ENCODE measurements at regions not wholly inside any gene's neighbourhood (a gene's known extent, or its start where the extent isn't known, plus 50 kb on each side); places are given as distances from the start of the nearest gene placed in this dataset.
"Not testable (repeated sequence)": the region's sequence is repeated elsewhere in the genome, so short reads cannot be mapped to it uniquely, and the experiment has no call there.

DNA sequence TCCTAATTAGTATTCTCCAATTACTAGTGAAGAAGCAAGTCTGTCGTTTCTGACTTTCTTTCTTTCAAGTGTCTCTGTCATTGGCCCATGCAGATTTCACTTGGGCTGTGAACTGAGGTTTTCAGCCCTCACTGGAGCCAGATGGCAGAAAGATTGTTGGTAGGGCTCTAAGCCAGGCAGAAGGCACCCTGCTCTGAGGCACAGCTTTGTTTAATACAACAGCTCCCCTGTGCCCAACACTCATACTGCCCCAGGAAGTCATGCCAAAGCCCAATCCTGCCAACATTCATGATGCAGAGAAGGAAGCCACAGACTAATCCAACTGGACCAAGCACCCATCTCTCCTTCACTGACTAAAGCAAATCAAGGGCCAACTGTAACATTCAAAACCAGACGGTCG, 117.1 kb upstream of the FRG1 start:
- no peak for DNase-seq (ENCODE audit: low read depth in 2 of 2)

- no peak for DNase-seq (ENCODE audit: low read depth in 2 of 2)
Observed at GRCh38 chr4:189825466-189825865, 115.2 kb upstream of the FRG1 start.

DNA sequence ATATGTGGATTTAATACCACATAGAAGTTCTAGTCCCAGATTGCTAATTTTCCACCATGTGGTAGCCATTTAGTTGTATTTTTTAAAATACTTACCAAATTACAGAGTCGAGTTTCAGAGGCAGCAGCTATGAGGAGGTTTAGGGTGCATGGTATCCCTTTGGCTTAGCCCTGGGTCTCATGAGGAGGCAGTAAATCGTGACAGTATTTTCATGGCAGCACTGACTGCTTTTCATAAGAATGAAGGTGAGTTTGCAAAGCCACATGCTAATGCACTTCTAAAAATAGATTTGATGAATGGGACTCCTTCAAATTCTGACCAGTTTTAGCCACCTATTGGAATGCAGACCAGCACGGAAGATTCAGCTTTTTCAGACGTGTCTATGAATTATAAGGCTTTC, 114.0 kb upstream of the FRG1 start:
- DNase-seq (ENCODE audit: low read depth in 2 of 2) = no peak

- no peak for DNase-seq (ENCODE audit: low read depth in 2 of 2)
Observed at GRCh38 chr4:189828081-189828697, 112.5 kb upstream of the FRG1 start.

DNA sequence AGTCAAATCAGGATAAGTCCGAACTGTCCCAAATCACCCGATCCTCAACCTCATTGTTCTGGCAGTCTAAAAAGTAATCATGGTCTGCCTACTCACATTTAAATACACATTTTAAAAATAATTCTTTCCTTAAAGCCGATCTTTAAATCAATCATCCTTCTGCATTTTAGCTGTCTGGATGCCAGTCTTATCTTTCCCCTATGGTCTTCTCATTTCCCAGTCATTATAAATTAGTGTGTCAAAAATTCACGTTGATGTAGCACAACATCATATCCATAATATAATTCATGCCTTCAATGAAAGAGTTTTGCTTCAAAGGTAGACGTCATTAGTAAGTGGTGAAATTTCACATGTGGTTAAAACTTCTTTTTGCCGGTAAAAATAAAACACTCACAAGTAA, 108.1 kb upstream of the FRG1 start:
- no peak for DNase-seq (ENCODE audit: low read depth in 2 of 2)

GRCh38 chr4:189834616-189835015, 106.1 kb upstream of the FRG1 start:
- DNase-seq (ENCODE audit: low read depth in 2 of 2) = no peak

DNA sequence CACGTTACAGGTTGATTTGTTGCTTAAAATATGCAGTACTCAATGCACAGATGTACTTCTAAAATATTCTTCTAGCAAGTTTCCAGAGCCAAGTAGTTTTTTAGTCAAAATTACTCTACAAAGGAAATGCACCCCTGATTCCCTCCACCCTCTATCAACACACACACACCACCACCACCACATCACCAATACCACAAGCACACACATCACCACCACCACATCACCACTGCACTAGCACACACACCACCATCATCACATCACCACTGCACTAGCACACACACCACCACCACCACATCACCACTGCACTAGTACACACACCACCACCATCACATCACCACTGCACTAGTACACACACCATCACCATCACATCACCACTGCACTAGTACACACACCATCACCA, 105.2 kb upstream of the FRG1 start:
- no peak for DNase-seq (ENCODE audit: low read depth in 2 of 2)

GRCh38 chr4:189837471-189837870, 103.2 kb upstream of the FRG1 start:
- no peak for DNase-seq (ENCODE audit: low read depth in 2 of 2)

- DNase-seq (ENCODE audit: low read depth in 2 of 2) = no peak
Observed at GRCh38 chr4:189838821-189839497, 101.7 kb upstream of the FRG1 start.

- DNase-seq (ENCODE audit: low read depth in 2 of 2) = no peak
Observed at GRCh38 chr4:189840356-189840755, 100.3 kb upstream of the FRG1 start.

DNA sequence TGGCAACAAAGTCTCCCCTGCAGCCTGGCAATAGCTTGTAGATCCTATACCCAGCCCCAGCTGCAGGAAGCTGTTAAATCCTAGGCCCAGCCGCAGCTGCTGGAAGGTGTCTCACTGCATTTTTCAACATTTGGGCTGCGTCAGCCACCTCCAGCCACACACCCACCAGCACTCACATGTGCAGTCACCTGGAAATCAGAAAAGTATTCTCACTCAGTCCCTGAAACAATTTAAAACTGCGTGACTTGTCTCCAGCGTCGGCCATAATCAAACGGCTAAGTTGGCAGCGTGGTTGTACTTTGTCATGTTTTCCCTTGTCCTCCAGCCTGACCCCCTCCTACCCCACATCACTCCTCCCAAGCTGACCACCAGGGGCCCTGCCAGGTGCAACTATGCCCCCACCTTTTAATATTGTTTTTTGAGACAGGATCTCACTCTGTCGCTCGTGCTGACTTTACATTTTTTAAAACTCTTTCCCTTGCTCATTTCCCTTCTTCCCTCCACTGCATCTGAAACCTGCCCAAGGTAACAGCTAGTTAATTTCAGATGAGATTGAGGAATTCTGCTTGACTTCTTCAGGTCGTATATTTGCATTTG, 97.2 kb upstream of the FRG1 start:
- no peak for DNase-seq (ENCODE audit: low read depth in 2 of 2)

GRCh38 chr4:189845145-189845846, 95.4 kb upstream of the FRG1 start:
- DNase-seq (ENCODE audit: low read depth in 2 of 2) = no peak

DNA sequence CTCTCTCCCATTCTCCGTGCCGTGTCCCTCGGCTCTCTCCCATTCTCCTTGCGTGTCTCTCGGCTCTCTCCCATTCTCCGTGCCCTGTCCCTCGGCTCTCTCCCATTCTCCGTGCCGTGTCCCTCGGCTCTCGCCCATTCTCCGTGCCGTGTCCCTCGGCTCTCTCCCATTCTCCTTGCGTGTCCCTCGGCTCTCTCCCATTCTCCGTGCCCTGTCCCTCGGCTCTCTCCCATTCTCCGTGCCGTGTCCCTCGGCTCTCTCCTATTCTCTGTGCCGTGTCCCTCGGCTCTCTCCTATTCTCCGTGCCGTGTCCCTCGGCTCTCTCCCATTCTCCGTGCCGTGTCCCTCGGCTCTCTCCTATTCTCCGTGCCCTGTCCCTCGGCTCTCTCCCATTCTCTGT, 94.6 kb upstream of the FRG1 start:
- DNase-seq (ENCODE audit: low read depth in 2 of 2) = not testable (repeated sequence)

- DNase-seq (ENCODE audit: low read depth in 2 of 2) = not testable (repeated sequence)
Observed at GRCh38 chr4:189846608-189847007, 94.1 kb upstream of the FRG1 start.

DNA sequence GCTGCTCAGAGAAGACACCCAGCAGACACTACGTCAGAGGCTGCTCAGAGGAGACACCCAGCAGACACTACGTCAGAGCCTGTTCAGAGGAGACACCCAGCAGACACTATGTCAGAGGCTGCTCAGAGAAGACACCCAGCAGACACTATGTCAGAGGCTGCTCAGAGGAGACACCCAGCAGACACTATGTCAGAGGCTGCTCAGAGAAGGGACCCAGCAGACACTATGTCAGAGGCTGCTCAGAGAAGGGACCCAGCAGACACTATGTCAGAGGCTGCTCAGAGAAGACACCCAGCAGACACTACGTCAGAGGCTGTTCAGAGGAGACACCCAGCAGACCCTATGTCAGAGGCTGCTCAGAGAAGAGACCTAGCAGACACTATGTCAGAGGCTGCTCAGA, 92.0 kb upstream of the FRG1 start:
- not testable (repeated sequence) for DNase-seq (ENCODE audit: low read depth in 2 of 2)

GRCh38 chr4:189850239-189850856, 90.3 kb upstream of the FRG1 start:
- DNase-seq (ENCODE audit: low read depth in 2 of 2) = no peak

GRCh38 chr4:189858435-189858834, 82.2 kb upstream of the FRG1 start:
- no peak for DNase-seq (ENCODE audit: low read depth in 2 of 2)

GRCh38 chr4:189861101-189861500, 79.6 kb upstream of the FRG1 start:
- DNase-seq (ENCODE audit: low read depth in 2 of 2) = no peak

DNA sequence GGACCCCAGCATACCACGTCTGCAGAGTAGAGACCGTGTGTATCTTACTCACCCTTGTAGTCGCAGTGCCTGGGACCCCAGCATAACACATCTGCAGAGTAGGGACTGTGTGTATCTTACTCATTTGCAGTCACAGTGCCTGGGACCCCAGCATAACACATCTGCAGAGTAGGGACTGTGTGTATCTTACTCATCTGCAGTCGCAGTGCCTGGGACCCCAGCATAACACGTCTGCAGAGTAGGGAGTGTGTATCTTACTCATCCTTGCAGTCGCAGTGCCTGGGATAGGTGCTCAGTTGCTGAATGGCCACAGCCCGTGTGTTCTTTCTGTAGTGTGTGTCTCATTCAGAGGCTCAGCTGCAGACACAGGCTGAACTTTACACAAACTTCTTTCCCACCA, 71.4 kb upstream of the FRG1 start:
- DNase-seq (ENCODE audit: low read depth in 2 of 2) = no peak

DNA sequence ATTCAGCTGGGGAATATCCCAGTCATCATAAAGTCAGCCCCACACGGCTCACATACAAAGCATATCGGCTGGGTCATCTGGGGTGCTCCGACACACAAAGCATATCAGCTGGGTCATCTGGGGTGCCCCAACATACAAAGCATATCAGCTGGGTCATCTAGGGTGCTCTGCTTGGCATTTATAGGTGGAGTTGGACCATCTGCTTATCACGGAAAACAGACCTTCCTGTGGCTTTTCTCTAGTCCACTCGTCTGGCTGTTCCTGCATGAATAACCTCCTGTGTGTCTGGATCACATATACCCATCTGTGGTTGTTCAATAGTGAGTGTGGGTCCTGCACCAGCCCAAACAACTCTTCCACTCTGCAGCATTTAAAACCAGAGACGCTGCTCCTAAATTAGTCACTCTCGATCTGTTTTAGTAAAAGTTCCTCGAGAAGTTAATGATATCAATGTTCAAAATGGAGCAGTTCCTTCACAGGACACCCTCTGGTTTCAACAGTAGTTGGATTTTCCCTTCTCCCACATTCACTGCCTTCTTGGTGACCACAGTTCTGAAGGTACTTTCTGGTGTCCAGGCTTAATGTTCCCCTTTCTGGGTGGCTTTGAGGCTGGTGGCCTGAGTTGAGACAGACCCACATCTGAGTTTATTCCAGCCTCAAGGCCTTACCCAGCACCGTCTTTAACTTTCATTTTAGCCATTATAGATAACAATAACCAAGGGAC, 70.0 kb upstream of the FRG1 start:
- DNase-seq (ENCODE audit: low read depth in 2 of 2) = no peak

GRCh38 chr4:189874591-189874990, 66.1 kb upstream of the FRG1 start:
- DNase-seq (ENCODE audit: low read depth in 2 of 2) = no peak

GRCh38 chr4:189881190-189881589, 59.5 kb upstream of the FRG1 start:
- peak in 1 of 2 donors; percentile 5 for DNase-seq (ENCODE audit: low read depth in 2 of 2)
